Heart left ventricle (tissue), 16 donors: ENCODE measurements at regions not wholly inside any gene's neighbourhood (a gene's known extent, or its start where the extent isn't known, plus 50 kb on each side); places are given as distances from the start of the nearest gene placed in this dataset.

Experiments used
- ATAC-seq, 4 donors: fragments of 200-7000 bp; cut with Tn5 transposase; one replicate each; pipeline ENCODE4 v1.9.1; 2020 to 2022; ENCODE audit warnings: moderate library complexity in 4 of 4, mild to moderate bottlenecking in 3 of 4, moderate number of reproducible peaks in 1 of 4
- DNase-seq, 5 donors: peaks; one replicate each; pipeline ENCODE4 v3.0.0-alpha.2; 2020
- H3K27ac ChIP-seq, 12 donors: fragments of 200-600 bp; sonication (generic) in 4 of 12; one replicate each; pipeline versions ENCODE4 v1.5.0 to v1.8.0; 2016 to 2022; ENCODE audit warnings: mild to moderate bottlenecking in 2 of 12
- H3K27me3 ChIP-seq, 9 donors: fragments of 200-600 bp; sonication (generic) in 2 of 9; one replicate each; pipeline versions ENCODE4 v1.5.1 to v1.8.0; 2016 to 2022; ENCODE audit warnings: mild to moderate bottlenecking in 3 of 9
- H3K36me3 ChIP-seq, 9 donors: fragments of 200-600 bp; sonication (generic) in 2 of 9; one replicate each; pipeline versions ENCODE4 v1.5.0 to v1.8.0; 2018 to 2022; ENCODE audit warnings: mild to moderate bottlenecking in 2 of 9
- H3K4me1 ChIP-seq, 12 donors: fragments of 200-600 bp; sonication (generic) in 4 of 12; one replicate each; pipeline versions ENCODE4 v1.5.0 to v1.8.0; 2016 to 2022; ENCODE audit warnings: mild to moderate bottlenecking in 3 of 12
- H3K4me3 ChIP-seq, 12 donors: fragments of 200-600 bp; sonication (generic) in 4 of 12; one replicate each; pipeline versions ENCODE4 v1.5.0 to v1.8.0; 2017 to 2022; ENCODE audit warnings: mild to moderate bottlenecking in 9 of 12, moderate library complexity in 4 of 12
- H3K9me3 ChIP-seq, 12 donors: fragments of 200-600 bp; sonication (generic) in 4 of 12; one replicate each; pipeline versions ENCODE4 v1.5.0 to v1.8.0; 2016 to 2022; ENCODE audit warnings: mild to moderate bottlenecking in 1 of 12
- POLR2A ChIP-seq, 2 donors: fragments of 450-650 bp; IDR thresholded peaks; one replicate each; pipeline ENCODE4 v1.6.1; 2017; ENCODE audit warnings: antibody characterized with exemption in 2 of 2, mild to moderate bottlenecking in 2 of 2, moderate library complexity in 2 of 2
- WGBS, 4 donors: extraction: QIAGEN DNeasy Blood & Tissue Kit in 2 of 4; methylation state at CpG; one replicate each; pipeline versions ENCODE4 v1.1.5 to v1.1.7; 2013 to 2018; 5-methylcytosine and 5-hydroxymethylcytosine counted together
- intact Hi-C, 10 donors: fragments of 100-400 bp; cut with DNase I; formaldehyde crosslinking; loops; one replicate each; pipeline versions ENCODE4 v1.11.1 to v1.14.2; 2022
- TF ChIP-seq, protein P1 (sequence below), 12 donors: fragments of 200-600 bp; sonication (generic) in 4 of 12; IDR thresholded peaks; one replicate each; pipeline versions ENCODE4 v1.5.0 to v1.8.0; 2018 to 2022; ENCODE audit warnings: antibody characterized with exemption in 12 of 12, mild to moderate bottlenecking in 5 of 12
- donor health status: ischemic (EF 13 %, LVEDD 7.1; RV severe dilation, severe dysfunction).
- donor health status: healthy with polysubstance abuse.
- donor health status: DM: no; HTN: yes; CAD: no.
- donor health status: DM: no; HTN: no; CAD: no.
- donor health status: ischemic (EF 25% LVEDD 6.9; RV normal size, moderate dysfunction).
- donor health status: ischemic (EF 25% LVEDD 5.7; RV mildly dilated, moderate dysfunction).
- donor health status: healthy.
- donor health status: DM: yes; HTN: yes; CAD: no.
- donor health status: ischemic (EF 35%, LVEDD 5.7; RV mildly dilated, moderate dysfunction).
- donor health status: nonischemic (EF 11% LVEDD 7.7; RV severe dilation, severe dysfunction).
- donor health status: DM: yes; HTN: yes; CAD: no.
- donor health status: PGD.
- donor health status: ischemic (EF 29% LVEDD 5.4; RV normal size, mild dysfunction).
- donor health status: nonischemic (EF 23%, LVEDD 6.1; RV moderate dilation, normal function).

DNA sequence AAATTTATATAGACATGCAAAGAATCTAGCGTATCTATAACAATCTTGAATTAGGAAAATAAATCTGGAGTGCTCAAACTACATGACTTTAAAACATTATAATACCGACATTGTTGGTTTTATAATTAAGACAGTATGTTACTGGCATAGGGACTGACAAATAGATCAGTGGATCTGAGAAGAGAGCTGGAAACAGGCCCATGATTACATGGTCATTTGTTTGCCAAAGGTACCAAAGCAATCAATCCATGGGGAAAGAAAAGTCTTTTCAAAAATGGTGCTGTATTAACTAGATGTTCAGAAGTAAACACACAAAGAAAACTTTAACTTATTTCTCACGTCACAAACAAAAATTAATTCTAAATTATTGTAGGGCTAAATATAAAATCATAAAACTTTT lies 124.2 kb downstream of the BCL2L11 start:
- H3K27ac ChIP-seq: no peak overlapping the region
- 93 to 96% (median 95%) methylated on average over 3 of the region's 3 CpGs for whole genome bisulfite sequencing, 4 donors
- H3K4me1 ChIP-seq: peaks cover 0 to 4% (median 0%) of the 10 kb centered on the region in 12 donors
- DNase-seq (no peak), ATAC-seq (no peak)
- H3K4me3 ChIP-seq: no peak overlapping the region
- intact Hi-C loops: no loop called here
- H3K36me3 ChIP-seq: peaks cover 0 to 18% (median 0%) of the 10 kb centered on the region in 9 donors
- no peaks in the 10 kb centered on the region for H3K9me3 ChIP-seq
- no peak for TF ChIP-seq POLR2A (IDR thresholded peaks at IDR 0.05)
- TF ChIP-seq, protein P1, sequence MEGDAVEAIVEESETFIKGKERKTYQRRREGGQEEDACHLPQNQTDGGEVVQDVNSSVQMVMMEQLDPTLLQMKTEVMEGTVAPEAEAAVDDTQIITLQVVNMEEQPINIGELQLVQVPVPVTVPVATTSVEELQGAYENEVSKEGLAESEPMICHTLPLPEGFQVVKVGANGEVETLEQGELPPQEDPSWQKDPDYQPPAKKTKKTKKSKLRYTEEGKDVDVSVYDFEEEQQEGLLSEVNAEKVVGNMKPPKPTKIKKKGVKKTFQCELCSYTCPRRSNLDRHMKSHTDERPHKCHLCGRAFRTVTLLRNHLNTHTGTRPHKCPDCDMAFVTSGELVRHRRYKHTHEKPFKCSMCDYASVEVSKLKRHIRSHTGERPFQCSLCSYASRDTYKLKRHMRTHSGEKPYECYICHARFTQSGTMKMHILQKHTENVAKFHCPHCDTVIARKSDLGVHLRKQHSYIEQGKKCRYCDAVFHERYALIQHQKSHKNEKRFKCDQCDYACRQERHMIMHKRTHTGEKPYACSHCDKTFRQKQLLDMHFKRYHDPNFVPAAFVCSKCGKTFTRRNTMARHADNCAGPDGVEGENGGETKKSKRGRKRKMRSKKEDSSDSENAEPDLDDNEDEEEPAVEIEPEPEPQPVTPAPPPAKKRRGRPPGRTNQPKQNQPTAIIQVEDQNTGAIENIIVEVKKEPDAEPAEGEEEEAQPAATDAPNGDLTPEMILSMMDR (IDR thresholded peaks at IDR 0.05): no peak
- H3K27me3 ChIP-seq: no peaks in the 10 kb centered on the region

DNA sequence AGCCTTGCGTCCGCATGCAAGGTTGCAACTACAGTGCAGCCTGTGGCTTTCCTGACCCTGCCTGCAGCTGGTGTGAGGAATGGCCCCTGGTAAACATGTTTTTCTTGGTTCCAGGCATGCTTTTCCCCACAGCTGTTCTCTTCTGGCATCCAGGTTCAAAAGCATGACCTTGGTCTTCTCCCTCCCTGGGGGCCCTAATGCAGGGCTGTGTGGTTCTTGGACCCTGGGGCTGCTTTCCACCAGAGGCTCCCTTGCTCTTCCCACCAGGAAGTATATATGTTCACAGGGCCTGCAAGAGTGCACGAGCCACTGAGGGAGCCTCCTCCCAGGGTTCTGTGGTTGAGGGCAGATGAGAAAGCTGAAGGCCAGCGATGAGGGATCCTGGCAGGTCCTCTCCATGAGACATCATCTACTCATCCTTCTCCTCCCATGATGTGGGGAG lies 125.9 kb downstream of the BCL2L11 start:
- DNase-seq (no peak), ATAC-seq (no peak)
- H3K4me3 ChIP-seq: no peak overlapping the region
- peaks cover 0 to 11% (median 0%) of the 10 kb centered on the region in 12 donors for H3K4me1 ChIP-seq
- H3K9me3 ChIP-seq: no peaks in the 10 kb centered on the region
- H3K36me3 ChIP-seq: peaks cover 0 to 18% (median 0%) of the 10 kb centered on the region in 9 donors
- no peak overlapping the region for H3K27ac ChIP-seq
- H3K27me3 ChIP-seq: no peaks in the 10 kb centered on the region
- 79 to 89% (median 84%) methylated on average over 4 of the region's 4 CpGs for WGBS, 4 donors
- intact Hi-C loops: no loop called here
- TF ChIP-seq POLR2A (IDR thresholded peaks at IDR 0.05): no peak
- TF ChIP-seq, protein P1 (IDR thresholded peaks at IDR 0.05): no peak

DNA sequence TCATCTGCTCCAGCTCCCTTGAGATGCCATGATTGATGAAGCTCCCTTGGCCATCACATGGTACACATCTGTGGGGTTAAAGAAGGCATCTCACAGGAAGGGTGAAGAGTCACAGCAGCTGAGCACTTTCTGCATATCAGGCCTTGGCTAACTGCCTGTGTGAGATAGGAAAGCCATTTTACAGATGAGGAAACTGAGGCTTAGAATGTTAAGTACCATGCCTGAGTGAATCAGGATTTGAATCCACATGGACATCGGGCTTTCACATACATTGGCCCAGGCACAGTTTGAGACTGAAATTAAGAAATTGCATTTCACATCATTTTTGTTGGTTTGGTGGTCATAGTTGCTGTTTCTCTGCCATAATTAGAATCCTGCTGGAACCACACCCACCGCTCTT lies 126.8 kb downstream of the BCL2L11 start:
- Histone ChIP-seq H3K27ac (no peak overlapping the region), H3K36me3 (peaks cover 0 to 18% (median 0%) of the 10 kb centered on the region in 9 donors), H3K9me3 (no peaks in the 10 kb centered on the region), H3K27me3 (no peaks in the 10 kb centered on the region), H3K4me1 (peaks cover 0 to 11% (median 0%) of the 10 kb centered on the region in 12 donors), H3K4me3 (no peak overlapping the region)
- DNase-seq: no peak
- ATAC-seq: no peak
- intact Hi-C loops: no loop called here
- 98 to 100% (median 99%) methylated on average over 2 of the region's 2 CpGs for WGBS, 4 donors
- no peak for TF ChIP-seq POLR2A (IDR thresholded peaks at IDR 0.05)
- TF ChIP-seq, protein P1 (IDR thresholded peaks at IDR 0.05): no peak

DNA sequence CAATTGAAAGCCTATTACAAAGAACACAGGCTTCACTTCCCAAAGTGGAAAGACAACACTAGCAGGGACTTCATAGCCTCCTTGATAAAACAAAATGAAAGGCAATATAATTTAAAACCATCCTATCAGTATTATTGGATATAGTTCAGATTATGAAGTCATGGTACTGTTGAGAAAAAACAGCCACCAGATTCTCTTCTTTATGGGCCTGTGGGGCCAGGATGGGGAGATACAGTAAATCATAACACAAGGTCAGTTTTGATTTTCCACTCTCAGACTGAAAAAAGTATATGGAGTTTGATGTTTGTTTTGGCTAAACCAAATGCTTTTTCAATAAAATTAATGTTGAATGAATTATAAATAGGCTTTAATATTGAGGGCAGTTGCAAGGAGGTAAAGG lies 129.1 kb downstream of the BCL2L11 start:
- H3K36me3 ChIP-seq: peaks cover 0 to 18% (median 0%) of the 10 kb centered on the region in 9 donors
- H3K27me3 ChIP-seq: no peaks in the 10 kb centered on the region
- DNase-seq (no peak), ATAC-seq (no peak)
- no peaks in the 10 kb centered on the region for H3K9me3 ChIP-seq
- no peak overlapping the region for H3K4me3 ChIP-seq
- intact Hi-C loops: no loop called here
- H3K27ac ChIP-seq: no peak overlapping the region
- H3K4me1 ChIP-seq: peaks cover 0 to 11% (median 0%) of the 10 kb centered on the region in 12 donors
- TF ChIP-seq, protein P1 (IDR thresholded peaks at IDR 0.05): no peak
- no peak for TF ChIP-seq POLR2A (IDR thresholded peaks at IDR 0.05)
